BLaER1 (cell line): ENCODE measurements at regions not wholly inside any gene's neighbourhood (a gene's known extent, or its start where the extent isn't known, plus 50 kb on each side); places are given as distances from the start of the nearest gene placed in this dataset.
"Not testable (repeated sequence)": the region's sequence is repeated elsewhere in the genome, so short reads cannot be mapped to it uniquely, and the experiment has no call there.

Experiments used
- H3K27ac ChIP-seq: shearing (Covaris generic); formaldehyde crosslinking; 2 replicates; pipeline ENCODE4 v1.8.1; 2022
- H3K27me3 ChIP-seq: shearing (Covaris generic); formaldehyde crosslinking; 2 replicates; pipeline ENCODE4 v1.8.1; 2022
- H3K36me3 ChIP-seq: shearing (Covaris generic); formaldehyde crosslinking; 2 replicates; pipeline ENCODE4 v1.8.1; 2022
- H3K4me1 ChIP-seq: shearing (Covaris generic); formaldehyde crosslinking; 2 replicates; pipeline ENCODE4 v1.8.1; 2022
- H3K4me2 ChIP-seq: shearing (Covaris generic); formaldehyde crosslinking; 2 replicates; pipeline ENCODE4 v1.8.1; 2022
- H3K4me3 ChIP-seq: shearing (Covaris generic); formaldehyde crosslinking; 2 replicates; pipeline ENCODE4 v1.8.1; 2022
- H3K9ac ChIP-seq: shearing (Covaris generic); formaldehyde crosslinking; 2 replicates; pipeline ENCODE4 v1.8.1; 2022
- H3K9me3 ChIP-seq: shearing (Covaris generic); formaldehyde crosslinking; 2 replicates; pipeline ENCODE4 v1.8.1; 2022
- H4K20me1 ChIP-seq: shearing (Covaris generic); formaldehyde crosslinking; 2 replicates; pipeline ENCODE4 v1.8.1; 2022
- Cebpa-rat ChIP-seq: shearing (Covaris generic); IDR thresholded peaks from 2 replicates; pipeline ENCODE4 v1.8.1; 2022

DNA sequence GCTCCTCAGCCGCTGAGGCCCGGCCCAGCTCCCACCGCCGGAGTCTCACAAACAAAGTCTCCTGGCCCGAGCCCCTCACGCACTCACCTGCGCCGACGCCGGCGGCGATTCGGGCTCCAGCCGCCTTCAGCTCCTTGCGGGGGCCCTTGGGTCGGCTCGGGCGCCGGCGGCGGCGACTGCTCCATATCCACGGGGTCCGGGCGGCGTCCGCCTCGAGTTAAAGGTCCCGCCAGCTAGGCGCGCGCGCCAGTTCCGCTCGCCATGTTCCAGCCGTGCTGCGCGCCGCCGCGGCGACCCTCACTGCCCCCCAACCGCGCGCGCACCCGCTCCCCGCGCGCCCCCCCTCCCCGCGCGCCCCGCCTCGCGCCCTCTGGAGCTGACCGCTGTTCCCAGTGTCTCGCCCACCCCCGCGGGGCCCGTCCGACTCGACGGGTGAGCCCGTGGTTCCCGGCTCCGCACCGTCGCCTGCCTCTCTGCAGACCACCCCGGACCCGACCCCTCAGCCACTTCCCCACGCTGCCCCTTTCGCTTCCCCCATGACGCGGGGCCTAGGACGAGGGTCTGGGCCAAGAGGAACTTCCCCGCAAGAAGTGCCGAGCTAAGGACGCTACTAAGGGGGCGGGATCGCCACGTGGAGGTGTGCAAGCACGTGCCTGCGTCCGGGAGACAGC, 396.1 kb downstream of the ZNF33B start:
- Histone ChIP-seq H3K4me2 (no peak overlapping the region), H3K4me3 (no peak overlapping the region), H4K20me1 (no peaks in the 10 kb centered on the region), H3K4me1 (no peaks in the 10 kb centered on the region), H3K27me3 (peaks cover 30% of the 10 kb centered on the region), H3K27ac (no peak overlapping the region), H3K9ac (no peak overlapping the region), H3K36me3 (no peaks in the 10 kb centered on the region), H3K9me3 (peaks cover 8% of the 10 kb centered on the region; the same call in 1 of the 2 replicates)
- TF ChIP-seq Cebpa-rat, result no peak

DNA sequence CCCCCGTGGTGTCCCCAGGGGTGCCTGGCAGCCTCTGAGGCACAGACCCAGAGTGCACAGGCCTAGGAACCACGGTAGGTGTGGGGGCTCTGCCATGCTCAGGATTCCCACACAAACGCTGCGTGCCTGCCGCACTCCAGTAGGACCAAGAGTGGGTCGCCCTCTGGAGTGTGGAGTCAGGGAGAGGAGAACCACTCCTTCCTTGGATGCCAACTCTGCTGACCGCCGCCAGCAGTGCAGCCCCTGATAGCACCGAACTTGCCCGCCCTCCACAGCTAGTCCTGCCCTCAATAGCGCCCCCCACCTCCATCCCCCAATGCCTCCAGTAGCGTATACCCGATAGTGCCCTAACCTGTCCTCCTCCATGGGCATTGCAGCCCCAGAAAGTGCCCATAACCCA, 402.0 kb downstream of the ZNF33B start:
- H3K4me1 ChIP-seq, H4K20me1 ChIP-seq, H3K9ac ChIP-seq, H3K9me3 ChIP-seq, H3K27me3 ChIP-seq, H3K36me3 ChIP-seq, H3K4me2 ChIP-seq, H3K27ac ChIP-seq, H3K4me3 ChIP-seq: not testable (repeated sequence)

DNA sequence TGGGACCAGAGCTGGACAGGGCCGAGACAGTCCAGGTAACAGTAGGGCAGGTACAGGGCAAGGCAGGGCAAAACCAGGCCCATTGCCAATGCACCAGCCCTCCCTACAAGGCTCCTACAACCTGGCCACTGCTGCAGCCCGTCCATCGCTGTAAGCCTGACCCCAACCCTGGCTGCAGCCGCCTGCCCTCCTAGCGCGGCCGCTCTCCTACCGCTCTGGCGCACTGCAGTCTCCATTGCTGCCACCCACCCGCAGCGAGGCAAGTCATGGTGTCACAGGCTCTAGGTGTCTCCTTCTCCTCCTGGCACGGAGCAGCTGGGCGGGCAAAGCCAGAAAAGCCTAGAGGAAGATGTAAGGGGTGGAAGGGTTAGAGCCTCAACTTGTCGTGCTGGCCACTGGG, 402.6 kb downstream of the ZNF33B start:
- not testable (repeated sequence) for H3K36me3 ChIP-seq, H3K4me1 ChIP-seq, H3K27ac ChIP-seq, H3K4me2 ChIP-seq, H3K9ac ChIP-seq, H3K27me3 ChIP-seq, H3K4me3 ChIP-seq, H3K9me3 ChIP-seq, H4K20me1 ChIP-seq

DNA sequence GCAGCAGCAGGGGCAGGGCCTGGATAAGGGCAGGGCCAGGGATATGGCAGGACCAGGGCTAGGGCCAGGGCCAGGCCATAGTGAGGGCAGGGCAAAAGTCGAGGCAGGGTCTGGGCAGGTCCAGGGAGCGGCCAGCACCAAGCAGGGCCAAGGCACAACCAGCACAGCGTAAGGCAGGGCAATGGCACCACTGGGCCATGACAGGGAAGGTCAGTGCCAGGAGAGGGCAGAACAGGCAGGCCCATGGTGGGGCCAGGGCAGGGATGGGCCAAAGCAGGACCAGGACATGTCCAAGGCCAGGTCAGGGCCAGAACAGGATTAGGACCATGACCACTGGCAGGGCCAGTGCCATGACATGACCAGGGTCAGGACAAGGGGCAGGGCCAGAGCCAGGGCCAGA, 403.1 kb downstream of the ZNF33B start:
- H3K4me2 ChIP-seq, H3K27ac ChIP-seq: not testable (repeated sequence)

DNA sequence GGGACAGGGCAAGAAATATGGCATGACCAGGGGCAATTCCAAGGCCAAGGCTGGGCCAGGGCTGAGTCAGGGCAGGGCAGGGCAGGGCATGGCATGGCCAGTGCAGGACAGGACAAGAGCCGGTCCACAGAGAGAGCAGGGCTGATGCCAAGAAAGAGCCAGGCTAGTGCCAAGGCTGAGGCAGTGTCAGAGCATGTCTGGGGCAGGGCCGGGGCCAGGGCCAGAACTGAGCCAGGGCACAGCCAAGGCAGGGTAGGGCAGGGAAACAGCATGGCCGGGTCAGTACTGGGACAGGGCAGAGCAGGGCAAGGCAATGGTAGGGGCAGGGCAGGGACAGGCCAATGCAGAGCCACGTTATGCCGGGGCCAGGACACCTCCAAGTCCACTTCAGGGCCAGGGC, 403.9 kb downstream of the ZNF33B start:
- not testable (repeated sequence) for H3K9ac ChIP-seq, H3K27me3 ChIP-seq, H3K27ac ChIP-seq, H3K36me3 ChIP-seq, H3K4me2 ChIP-seq, H3K4me1 ChIP-seq, H3K9me3 ChIP-seq, H4K20me1 ChIP-seq, H3K4me3 ChIP-seq

More for the DNA sequence above, 403.1 kb downstream of the ZNF33B start:
- not testable (repeated sequence) for H3K4me3 ChIP-seq, H3K9me3 ChIP-seq, H3K4me1 ChIP-seq, H3K27me3 ChIP-seq, H3K9ac ChIP-seq, H4K20me1 ChIP-seq, H3K36me3 ChIP-seq

DNA sequence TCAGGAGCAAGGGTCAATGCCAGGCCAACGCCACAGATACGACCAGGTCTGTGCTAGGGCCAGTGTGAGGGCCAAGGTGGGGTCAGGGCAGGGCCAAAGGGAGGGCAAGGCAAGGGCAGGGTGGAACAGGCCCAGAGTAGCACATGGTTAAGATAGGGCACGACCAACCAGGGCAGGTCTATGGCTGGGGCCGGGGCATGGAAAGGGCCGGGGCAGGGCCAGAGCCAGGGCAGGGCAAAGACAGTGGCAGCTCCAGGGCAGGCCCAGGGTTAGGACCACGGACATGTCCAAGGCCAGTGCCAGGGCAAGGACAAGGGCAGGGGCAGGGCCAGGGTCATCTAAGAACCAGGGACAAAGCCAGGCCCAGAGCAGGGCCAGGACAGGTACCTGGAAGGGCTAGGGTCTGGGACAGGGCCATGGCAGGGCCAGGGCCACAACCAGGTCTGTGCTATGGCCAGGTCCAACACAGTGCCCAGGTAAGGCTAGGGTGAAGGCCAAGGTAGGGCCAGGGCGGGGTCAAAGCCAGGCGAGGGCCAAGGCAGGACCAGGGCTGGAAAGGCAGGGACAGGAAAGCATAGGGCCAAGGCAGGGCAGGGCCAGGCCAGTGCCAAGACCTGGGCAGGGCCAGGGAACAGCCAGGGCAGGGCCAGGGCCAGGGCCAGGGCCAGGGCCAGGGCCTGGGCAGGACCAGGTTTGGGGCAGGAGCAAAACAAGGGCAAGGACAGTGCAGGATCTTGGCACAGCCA, 404.7 kb downstream of the ZNF33B start:
- not testable (repeated sequence) for H3K36me3 ChIP-seq, H4K20me1 ChIP-seq

DNA sequence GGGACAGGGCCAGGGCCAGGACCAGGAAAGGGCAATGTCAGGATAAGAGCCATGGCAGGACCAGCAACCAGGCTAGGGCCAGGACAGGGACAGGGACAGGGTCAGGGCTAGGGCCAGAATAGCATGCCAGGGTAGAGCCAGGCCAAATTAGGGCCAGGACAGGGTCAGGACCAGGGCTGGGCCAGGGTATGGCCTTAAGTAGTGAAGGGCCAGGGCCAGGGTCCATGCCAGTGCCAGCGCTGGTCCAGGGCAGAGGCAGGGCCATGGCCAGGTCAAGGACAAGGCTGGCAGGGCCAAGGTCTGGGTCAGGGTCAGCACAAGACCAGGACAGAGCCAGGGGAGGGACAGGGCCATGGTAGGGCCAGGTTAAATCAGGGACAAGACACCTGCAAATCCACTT, 405.4 kb downstream of the ZNF33B start:
- not testable (repeated sequence) for H3K4me3 ChIP-seq, H3K27ac ChIP-seq, H3K9ac ChIP-seq, H3K27me3 ChIP-seq, H3K4me2 ChIP-seq, H3K9me3 ChIP-seq, H3K36me3 ChIP-seq, H3K4me1 ChIP-seq, H4K20me1 ChIP-seq

More for the DNA sequence above, 404.7 kb downstream of the ZNF33B start:
- not testable (repeated sequence) for H3K27me3 ChIP-seq, H3K27ac ChIP-seq, H3K4me1 ChIP-seq, H3K4me3 ChIP-seq, H3K9ac ChIP-seq, H3K9me3 ChIP-seq, H3K4me2 ChIP-seq

DNA sequence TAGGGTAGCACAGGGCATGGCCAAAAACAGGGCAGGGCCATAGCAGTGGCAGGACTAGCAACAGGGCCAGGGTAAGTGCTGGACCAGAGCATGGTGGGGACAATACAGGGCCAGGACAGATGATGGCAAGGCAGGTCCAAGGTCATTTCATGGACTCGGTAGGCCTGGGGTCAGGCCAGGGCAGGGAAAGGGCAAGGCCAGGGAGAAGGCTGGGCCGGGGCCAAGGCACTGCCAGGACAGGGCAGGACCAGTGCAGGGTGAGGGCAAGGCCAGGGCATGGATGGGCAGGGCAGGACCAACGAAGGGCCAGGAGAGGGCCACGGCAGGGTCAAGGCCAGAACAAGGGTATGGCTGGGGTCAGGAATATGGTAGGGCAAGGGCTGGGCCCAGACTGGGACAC, 407.6 kb downstream of the ZNF33B start:
- H3K9me3 ChIP-seq, H4K20me1 ChIP-seq, H3K4me1 ChIP-seq, H3K9ac ChIP-seq, H3K27ac ChIP-seq, H3K4me2 ChIP-seq, H3K36me3 ChIP-seq, H3K27me3 ChIP-seq, H3K4me3 ChIP-seq: not testable (repeated sequence)

DNA sequence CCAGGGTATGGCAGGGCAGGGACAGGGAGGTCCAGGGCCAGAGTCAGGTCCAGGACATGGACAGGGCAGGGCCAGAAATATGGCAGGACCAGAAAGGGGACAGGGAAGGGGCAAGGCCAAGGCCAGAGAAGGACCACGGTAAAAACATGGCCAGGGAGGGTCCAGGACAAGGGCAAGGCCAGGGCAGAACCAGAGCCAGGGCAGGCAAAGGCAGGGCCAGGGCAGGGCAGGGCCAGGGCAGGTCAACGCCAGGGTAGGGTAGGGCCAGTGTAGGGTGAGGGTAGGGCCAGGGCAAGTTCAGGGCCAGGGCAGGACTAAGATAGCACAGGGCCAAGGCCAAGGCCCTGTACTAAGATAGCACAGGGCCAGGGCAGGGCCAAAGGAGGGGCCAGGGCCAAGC, 408.3 kb downstream of the ZNF33B start:
- H3K9me3 ChIP-seq, H3K4me1 ChIP-seq, H4K20me1 ChIP-seq, H3K4me3 ChIP-seq, H3K27me3 ChIP-seq, H3K27ac ChIP-seq, H3K4me2 ChIP-seq, H3K9ac ChIP-seq, H3K36me3 ChIP-seq: not testable (repeated sequence)

DNA sequence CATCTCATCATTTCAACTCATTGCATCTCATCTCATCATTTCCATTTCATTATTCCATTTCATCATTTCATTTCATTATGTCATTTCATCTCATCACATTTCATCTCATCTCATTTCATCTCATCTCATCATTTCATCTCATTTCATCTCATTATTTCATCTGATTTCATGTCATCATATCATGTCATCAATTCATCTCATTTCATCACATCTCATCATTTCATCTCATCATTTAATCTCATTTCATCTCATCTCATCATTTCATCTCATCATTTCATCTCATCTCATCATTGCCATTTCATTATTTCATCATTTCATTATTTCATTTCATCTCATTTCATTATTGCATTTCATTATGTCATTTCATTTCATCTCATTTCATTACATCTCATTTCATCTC, 410.5 kb downstream of the ZNF33B start:
- not testable (repeated sequence) for H3K27ac ChIP-seq, H3K27me3 ChIP-seq, H3K4me1 ChIP-seq, H3K9ac ChIP-seq, H4K20me1 ChIP-seq, H3K36me3 ChIP-seq, H3K4me2 ChIP-seq, H3K9me3 ChIP-seq, H3K4me3 ChIP-seq

DNA sequence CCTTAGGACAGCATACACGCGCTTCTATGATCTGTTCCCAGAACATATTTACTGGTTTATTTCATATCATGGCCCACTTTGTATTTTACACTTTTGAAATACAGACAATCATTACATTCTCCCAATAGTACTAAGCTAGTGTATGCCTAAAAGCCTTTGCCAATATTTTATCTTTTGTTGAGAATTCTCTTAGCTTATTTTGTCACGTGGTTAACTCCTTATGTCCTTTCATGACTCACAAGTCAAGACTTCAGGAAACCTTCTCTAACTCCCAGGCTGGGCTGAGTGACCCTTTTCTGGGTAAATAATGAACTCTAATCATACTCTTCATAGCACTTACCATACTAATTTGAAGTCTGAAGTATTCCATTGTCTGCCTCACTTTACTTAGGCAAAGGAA, 444.8 kb downstream of the ZNF33B start:
- H3K4me1 ChIP-seq, H3K4me2 ChIP-seq, H3K9me3 ChIP-seq, H3K27me3 ChIP-seq, H3K9ac ChIP-seq, H3K27ac ChIP-seq, H3K4me3 ChIP-seq, H4K20me1 ChIP-seq, H3K36me3 ChIP-seq: not testable (repeated sequence)

DNA sequence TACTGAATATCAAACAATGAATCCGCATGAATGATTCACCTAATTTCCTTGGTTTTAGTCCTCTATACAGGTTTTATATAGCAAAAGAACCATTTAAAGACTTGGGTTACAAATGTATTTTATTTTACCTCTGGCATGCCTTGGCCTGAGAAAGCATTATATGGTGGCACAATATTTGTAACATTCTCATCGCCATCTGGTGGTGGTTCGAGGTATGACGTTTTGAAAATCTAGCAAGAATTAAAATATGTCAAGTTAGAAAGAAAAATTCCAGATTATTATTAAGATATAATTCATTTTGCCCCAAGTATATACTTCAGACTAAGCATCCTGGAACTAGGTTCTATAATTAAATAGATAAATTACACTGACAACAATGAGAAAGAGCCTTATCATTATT, 445.9 kb downstream of the ZNF33B start:
- not testable (repeated sequence) for H3K9ac ChIP-seq, H3K9me3 ChIP-seq, H3K4me3 ChIP-seq, H3K27ac ChIP-seq, H3K27me3 ChIP-seq, H3K4me1 ChIP-seq, H4K20me1 ChIP-seq, H3K36me3 ChIP-seq, H3K4me2 ChIP-seq

DNA sequence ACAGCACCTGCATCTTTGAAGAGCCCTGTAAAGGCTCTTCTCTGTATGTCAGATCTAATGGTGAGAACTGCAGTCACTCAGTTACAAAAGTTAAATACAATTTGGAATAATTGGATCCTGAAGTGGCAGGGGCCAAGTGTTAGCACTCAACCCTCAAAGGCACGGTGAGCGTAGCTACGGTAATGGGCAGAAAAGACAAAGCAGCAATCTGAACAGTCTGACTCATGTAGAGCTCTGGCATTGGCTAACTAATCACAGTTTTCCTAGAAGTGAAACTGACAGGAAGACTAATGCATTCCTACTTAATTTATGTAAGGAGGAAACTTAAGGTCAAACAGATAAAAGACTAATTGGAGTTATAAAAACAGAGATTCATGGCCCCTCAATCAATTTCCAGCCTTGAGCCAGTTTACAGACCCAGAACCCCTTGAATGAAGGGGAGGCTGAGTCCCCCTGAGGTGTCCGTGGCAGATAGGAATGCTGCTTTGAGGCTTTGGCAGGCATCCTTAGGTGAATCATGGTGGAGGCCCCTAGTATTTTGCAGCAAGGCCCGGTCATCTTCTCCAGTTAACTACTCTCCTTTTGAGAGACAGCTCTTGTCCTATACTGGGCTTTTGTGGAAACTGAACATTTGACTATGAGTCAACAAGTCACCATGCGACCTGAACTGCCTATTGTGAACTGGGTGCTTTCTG, 450.7 kb downstream of the ZNF33B start:
- not testable (repeated sequence) for H3K9ac ChIP-seq, H3K9me3 ChIP-seq, H3K36me3 ChIP-seq, H3K4me1 ChIP-seq, H3K4me3 ChIP-seq, H3K27me3 ChIP-seq, H3K4me2 ChIP-seq, H4K20me1 ChIP-seq, H3K27ac ChIP-seq

DNA sequence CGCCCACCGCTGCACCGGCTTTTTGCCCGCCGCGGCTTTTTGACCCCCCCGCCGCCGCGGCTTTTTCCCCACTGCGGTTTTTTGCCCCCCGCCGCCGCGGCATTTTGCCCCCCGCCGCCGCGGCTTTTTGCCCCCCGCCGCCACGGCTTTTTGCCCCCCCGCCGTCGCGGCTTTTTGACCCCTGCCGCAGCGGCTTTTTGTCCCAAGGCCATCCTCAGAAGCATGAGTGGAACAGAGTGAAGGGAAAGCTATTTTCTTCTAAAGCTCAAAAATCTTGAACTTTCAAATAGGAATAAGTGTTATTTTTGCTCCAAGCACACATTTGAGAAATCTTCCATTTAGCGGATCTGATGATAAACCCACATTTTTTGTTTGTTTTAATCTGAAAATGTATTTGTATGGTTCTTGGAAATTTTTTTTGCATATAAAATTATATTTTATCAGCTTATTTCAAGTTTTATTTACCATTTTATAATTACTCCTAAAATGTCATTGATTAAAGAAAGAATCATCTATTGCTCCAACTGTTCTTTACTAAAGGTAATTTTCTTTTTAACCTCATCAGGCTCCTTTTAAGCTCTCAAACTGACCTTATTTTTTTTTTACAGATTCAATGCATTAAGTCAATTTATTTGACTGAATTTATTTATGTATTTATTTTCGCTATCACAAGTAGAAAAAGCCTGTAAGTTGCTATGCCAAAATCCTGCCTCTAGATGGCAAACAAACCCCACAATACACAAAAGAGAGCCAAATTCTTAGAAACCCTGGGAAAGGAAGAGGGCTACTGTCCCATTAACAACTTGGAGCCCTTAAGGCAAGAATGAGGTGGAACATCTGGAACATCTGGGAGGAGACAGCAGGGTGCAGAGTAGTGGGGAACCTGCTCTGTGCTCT, 460.3 kb downstream of the ZNF33B start:
- not testable (repeated sequence) for H3K4me1 ChIP-seq, H3K9me3 ChIP-seq, H3K9ac ChIP-seq, H3K36me3 ChIP-seq, H3K27ac ChIP-seq, H4K20me1 ChIP-seq
- peak overlapping the region; percentile 41; the same call in 1 of the 2 replicates for H3K4me3 ChIP-seq
- peaks cover 65% of the 10 kb centered on the region for H3K27me3 ChIP-seq
- H3K4me2 ChIP-seq, result peak overlapping the region; percentile 53
